ENCODE measurements at regions not wholly inside any gene's neighbourhood (a gene's known extent, or its start where the extent isn't known, plus 50 kb on each side); places are given as distances from the start of the nearest gene placed in this dataset.

DNA sequence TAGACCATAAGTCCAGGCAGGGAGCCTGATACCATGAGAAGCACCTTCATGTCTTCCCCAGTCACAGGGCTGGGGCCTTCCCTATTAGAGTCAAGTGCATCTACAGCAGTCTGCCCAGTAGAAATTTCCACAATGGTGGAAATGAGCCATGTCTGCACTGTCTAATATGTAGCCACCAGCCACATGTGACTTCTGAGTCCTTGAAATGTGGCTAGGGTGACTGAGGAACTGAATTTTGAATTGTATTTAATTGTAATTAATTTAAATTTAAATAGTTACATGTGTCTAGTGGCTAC, 300.2 kb downstream of the CLIC5 start:
- DNase-seq: no peak
- intact Hi-C loops (cut with DNase I): loop anchor here (2.0 to 10.0 kb wide), 2 partner anchors 207 to 291 kb away; no protein-coding TSS in a partner anchor

- peak in 4 of 10 donors; percentile 9 to 53 (median 43) for DNase-seq
- intact Hi-C loops (cut with DNase I): loop anchor here (1.0 to 10.0 kb wide), 4 partner anchors 208 to 1238 kb away; no protein-coding TSS in a partner anchor
These were observed 300.7 kb downstream of the CLIC5 start for GRCh38 chr6:45714741-45715507.

DNA sequence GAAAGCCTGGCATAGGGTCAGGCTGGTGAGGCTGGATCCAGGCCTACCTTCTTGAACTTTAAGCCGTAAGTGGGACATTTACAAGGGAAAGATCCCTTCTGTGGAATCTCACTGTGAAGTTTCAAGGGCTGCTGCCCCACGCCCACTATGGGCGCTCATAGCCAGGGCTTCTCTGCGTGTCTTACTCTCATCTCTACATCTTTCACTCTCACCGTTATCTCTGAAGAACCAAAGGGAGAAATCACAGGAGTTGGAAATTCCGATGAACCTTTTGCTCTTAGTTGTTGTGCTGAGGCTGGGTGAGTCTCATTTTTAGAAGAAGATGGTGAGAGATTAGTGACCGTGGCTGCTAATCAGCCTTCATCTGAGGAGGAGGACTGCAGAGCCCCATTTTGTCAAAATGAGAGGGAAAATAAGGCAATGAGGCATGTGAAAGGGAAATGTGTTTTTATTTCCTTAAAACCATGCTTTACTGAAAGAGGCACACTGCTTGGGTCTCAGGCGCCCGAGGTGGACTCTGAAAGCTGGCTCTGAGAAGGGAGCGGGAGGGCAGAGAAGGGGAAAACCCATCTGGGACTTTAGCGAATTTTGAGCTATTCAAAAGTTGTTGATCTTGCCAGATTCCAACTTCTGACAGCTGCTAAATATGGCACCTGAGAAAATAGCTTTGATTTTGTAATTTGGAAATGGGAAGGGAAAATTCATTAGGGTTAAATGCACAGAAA, 301.5 kb downstream of the CLIC5 start:
- intact Hi-C loops (cut with DNase I): loop anchor here (1.0 to 10.0 kb wide), 4 partner anchors 209 to 1237 kb away; no protein-coding TSS in a partner anchor
- DNase-seq: no peak
